ENCODE measurements at regions not wholly inside any gene's neighbourhood (a gene's known extent, or its start where the extent isn't known, plus 50 kb on each side); places are given as distances from the start of the nearest gene placed in this dataset.

DNA sequence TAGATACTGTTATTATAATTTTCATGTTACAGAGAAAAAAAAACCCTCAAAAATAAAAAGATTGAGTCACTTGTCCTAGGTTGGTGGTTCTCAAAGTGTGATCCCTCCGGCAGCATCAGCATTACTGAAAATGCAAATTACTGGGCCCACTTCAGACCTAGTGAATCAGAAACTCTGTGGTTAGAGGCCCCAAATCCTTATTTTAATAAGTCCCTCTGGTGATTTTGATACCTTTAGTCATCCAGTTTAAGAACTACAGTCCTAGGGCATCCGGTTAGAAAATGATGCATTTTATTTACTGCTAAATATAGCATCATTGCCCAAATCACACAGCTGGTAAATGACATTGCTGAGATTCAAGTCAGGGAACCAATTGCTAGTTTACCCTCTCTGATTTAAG is 203.7 kb upstream of the RUNX1 start:
- Histone ChIP-seq H3K9me3 (ENCODE audit: low read length) (no peaks in the 10 kb centered on the region; the same call in 1 of the 2 replicates), H3K36me3 (ENCODE audit: insufficient read depth, low read length) (no peaks in the 10 kb centered on the region), H4K20me1 (ENCODE audit: insufficient read depth, low read length) (no peaks in the 10 kb centered on the region), H3K4me1 (ENCODE audit: insufficient read depth, low read length, poor library complexity, severe bottlenecking) (peaks cover 7% of the 10 kb centered on the region), H2AFZ (ENCODE audit: low read length) (no peak overlapping the region), H3K9me2 (ENCODE audit: insufficient read depth, low read length) (no peaks in the 10 kb centered on the region), H3K4me2 (ENCODE audit: low read length) (no peak overlapping the region), H3K27ac (ENCODE audit: low read depth, low read length, poor library complexity, severe bottlenecking) (no peak overlapping the region), H3K4me3 (ENCODE audit: low read depth, low read length, poor library complexity, severe bottlenecking) (no peak overlapping the region), H3K79me2 (ENCODE audit: insufficient read depth, low read depth, low read length) (no peaks in the 10 kb centered on the region)
- ChIA-PET POLR2A (no interaction called here), CTCF (ENCODE audit: unreplicated experiment) (no interaction called here)
- no peak for DNase-seq (ENCODE audit: low spot score)
- no TSS peak for BruUV-seq (replicated peaks)
- intact Hi-C loops (cut with micrococcal nuclease; ENCODE audit: unreplicated experiment) = no loop called here
- TF ChIP-seq, protein P1, sequence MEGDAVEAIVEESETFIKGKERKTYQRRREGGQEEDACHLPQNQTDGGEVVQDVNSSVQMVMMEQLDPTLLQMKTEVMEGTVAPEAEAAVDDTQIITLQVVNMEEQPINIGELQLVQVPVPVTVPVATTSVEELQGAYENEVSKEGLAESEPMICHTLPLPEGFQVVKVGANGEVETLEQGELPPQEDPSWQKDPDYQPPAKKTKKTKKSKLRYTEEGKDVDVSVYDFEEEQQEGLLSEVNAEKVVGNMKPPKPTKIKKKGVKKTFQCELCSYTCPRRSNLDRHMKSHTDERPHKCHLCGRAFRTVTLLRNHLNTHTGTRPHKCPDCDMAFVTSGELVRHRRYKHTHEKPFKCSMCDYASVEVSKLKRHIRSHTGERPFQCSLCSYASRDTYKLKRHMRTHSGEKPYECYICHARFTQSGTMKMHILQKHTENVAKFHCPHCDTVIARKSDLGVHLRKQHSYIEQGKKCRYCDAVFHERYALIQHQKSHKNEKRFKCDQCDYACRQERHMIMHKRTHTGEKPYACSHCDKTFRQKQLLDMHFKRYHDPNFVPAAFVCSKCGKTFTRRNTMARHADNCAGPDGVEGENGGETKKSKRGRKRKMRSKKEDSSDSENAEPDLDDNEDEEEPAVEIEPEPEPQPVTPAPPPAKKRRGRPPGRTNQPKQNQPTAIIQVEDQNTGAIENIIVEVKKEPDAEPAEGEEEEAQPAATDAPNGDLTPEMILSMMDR (conservative IDR thresholded peaks at IDR 0.05; ENCODE audit: low read length) = no peak
- TF ChIP-seq EZH2phosphoT487 (IDR thresholded peaks at IDR 0.05; ENCODE audit: borderline replicate concordance, low read depth, low read length) = no peak

DNA sequence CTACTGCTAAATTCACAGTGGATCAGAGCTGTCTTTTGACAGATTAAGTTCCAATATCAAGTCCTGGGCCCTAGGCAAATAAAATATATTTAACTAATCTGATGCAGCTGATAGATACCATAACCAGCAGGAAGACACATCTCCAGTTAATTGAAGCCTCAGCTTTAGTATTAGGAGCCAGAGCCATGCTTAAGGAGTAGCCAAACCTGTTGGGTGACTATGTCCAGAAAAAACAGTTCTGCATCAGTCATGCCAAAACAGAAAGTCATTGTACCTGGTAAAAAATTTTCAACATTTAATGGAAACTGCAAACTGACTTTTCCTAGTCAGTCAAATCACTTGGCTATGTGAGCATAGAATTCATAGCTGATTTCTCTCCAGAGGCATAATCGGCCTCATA is 200.5 kb upstream of the RUNX1 start:
- POLR2A ChIA-PET = no interaction called here

DNA sequence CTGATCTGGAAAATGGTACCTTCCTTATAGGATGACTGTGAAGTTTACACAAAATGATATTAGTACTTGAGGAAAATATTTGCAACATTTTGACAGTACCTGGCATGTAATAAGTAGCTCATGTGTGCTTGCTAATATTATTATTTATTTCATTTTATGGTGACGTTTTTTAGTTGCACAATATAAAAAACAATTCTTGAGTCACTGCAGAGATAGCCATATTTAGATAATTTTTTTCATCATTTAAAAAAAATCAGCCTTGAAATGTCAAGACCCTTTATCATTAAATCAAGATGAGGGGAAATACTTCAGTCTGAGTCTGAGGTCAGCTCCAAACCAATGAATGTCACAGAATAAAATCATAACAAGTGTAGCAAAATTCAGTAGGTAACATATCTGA is 196.8 kb upstream of the RUNX1 start:
- intact Hi-C loops (cut with micrococcal nuclease; ENCODE audit: unreplicated experiment) = no loop called here

More for the DNA sequence above, 200.5 kb upstream of the RUNX1 start:
- Histone ChIP-seq H3K4me2 (ENCODE audit: low read length) (no peak overlapping the region), H3K36me3 (ENCODE audit: insufficient read depth, low read length) (no peaks in the 10 kb centered on the region), H3K27ac (ENCODE audit: low read depth, low read length, poor library complexity, severe bottlenecking) (no peak overlapping the region), H2AFZ (ENCODE audit: low read length) (no peak overlapping the region), H4K20me1 (ENCODE audit: insufficient read depth, low read length) (no peaks in the 10 kb centered on the region), H3K4me3 (ENCODE audit: low read depth, low read length, poor library complexity, severe bottlenecking) (no peak overlapping the region), H3K9me2 (ENCODE audit: insufficient read depth, low read length) (no peaks in the 10 kb centered on the region), H3K4me1 (ENCODE audit: insufficient read depth, low read length, poor library complexity, severe bottlenecking) (peaks cover 7% of the 10 kb centered on the region), H3K79me2 (ENCODE audit: insufficient read depth, low read depth, low read length) (no peaks in the 10 kb centered on the region), H3K9me3 (ENCODE audit: low read length) (no peaks in the 10 kb centered on the region; the same call in 1 of the 2 replicates)
- no peak for TF ChIP-seq EZH2phosphoT487 (IDR thresholded peaks at IDR 0.05; ENCODE audit: borderline replicate concordance, low read depth, low read length)
- TF ChIP-seq, protein P1 (conservative IDR thresholded peaks at IDR 0.05; ENCODE audit: low read length) = no peak
- no TSS peak for BruUV-seq (replicated peaks)
- intact Hi-C loops (cut with micrococcal nuclease; ENCODE audit: unreplicated experiment) = no loop called here
- no peak for DNase-seq (ENCODE audit: low spot score)
- CTCF ChIA-PET (ENCODE audit: unreplicated experiment) = no interaction called here

More for the DNA sequence above, 196.8 kb upstream of the RUNX1 start:
- POLR2A ChIA-PET = interaction anchor here (0.8 to 1.0 kb wide), 3 partner anchors 9 to 30 kb away, joined by 3 to 5 read pairs (median 3); no protein-coding TSS in a partner anchor
- H3K4me2 ChIP-seq (ENCODE audit: low read length) = no peak overlapping the region
- no peaks in the 10 kb centered on the region for H3K9me2 ChIP-seq (ENCODE audit: insufficient read depth, low read length)
- CTCF ChIA-PET (ENCODE audit: unreplicated experiment) = no interaction called here
- DNase-seq (ENCODE audit: low spot score) = no peak
- H3K27ac ChIP-seq (ENCODE audit: low read depth, low read length, poor library complexity, severe bottlenecking) = no peak overlapping the region
- BruUV-seq (replicated peaks) = no TSS peak
- H3K79me2 ChIP-seq (ENCODE audit: insufficient read depth, low read depth, low read length) = no peaks in the 10 kb centered on the region
- H3K36me3 ChIP-seq (ENCODE audit: insufficient read depth, low read length) = no peaks in the 10 kb centered on the region
- no peaks in the 10 kb centered on the region for H3K4me1 ChIP-seq (ENCODE audit: insufficient read depth, low read length, poor library complexity, severe bottlenecking)
- no peak overlapping the region for H2AFZ ChIP-seq (ENCODE audit: low read length)
- no peak for TF ChIP-seq EZH2phosphoT487 (IDR thresholded peaks at IDR 0.05; ENCODE audit: borderline replicate concordance, low read depth, low read length)
- TF ChIP-seq, protein P1 (conservative IDR thresholded peaks at IDR 0.05; ENCODE audit: low read length) = no peak
- no peaks in the 10 kb centered on the region for H4K20me1 ChIP-seq (ENCODE audit: insufficient read depth, low read length)
- no peaks in the 10 kb centered on the region; the same call in 1 of the 2 replicates for H3K9me3 ChIP-seq (ENCODE audit: low read length)
- no peak overlapping the region for H3K4me3 ChIP-seq (ENCODE audit: low read depth, low read length, poor library complexity, severe bottlenecking)

All from OCI-LY7 (cell line).